Stimulated activated CD4-positive, alpha-beta T cell treated with anti-CD3 and anti-CD28 coated beads, Interleukin-15, amount 100 ng/mL, for 1 hour (primary cell): ENCODE measurements at regions not wholly inside any gene's neighbourhood (a gene's known extent, or its start where the extent isn't known, plus 50 kb on each side); places are given as distances from the start of the nearest gene placed in this dataset.

Experiments
- DNase-seq, 2 donors: peaks; one replicate each; pipeline ENCODE4 v3.0.0-alpha.2; 2020; ENCODE audit warnings: low read depth in 1 of 2, low spot score in 1 of 2

DNA sequence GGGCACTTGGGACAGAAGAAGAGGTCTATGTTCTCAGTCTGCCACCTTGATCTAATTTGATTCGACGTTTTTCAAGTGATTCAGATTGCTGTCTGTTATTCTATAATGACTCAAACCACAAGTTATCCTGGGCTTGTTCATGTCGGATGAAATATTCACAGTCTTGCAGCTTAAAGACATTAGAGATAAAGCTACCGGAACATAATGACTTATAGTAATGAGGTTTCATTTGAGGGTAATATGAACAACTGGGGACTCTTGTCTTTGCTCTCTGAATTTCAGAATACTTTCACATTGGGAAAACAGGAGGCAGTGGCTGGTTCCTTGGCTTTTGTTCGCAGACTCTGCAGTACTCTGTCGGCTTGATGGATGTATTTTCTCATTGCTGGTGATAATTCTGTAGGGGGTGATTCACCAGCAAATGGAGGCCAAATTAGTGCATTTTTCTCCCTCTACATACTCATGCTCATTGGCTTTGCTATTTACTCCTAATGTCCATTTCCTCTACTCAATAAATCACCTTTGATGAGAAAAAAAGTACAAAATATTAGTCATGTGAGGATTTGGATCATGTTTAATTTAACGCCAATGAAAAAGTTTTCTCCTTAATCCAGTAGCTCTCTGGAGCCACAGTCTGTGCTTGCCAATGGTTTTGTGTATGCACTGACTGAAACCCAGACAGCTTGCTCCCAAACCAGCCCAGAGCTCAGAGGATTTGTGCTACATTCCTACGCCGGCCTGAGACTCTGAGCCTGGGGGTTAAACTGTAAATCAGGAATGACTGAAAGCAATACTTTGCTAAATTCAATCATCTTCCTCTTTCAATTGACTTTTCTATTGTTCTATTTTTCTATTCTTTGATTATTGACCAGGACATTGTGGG is 154.7 kb upstream of the ANKH start:
- DNase-seq = no peak

DNA sequence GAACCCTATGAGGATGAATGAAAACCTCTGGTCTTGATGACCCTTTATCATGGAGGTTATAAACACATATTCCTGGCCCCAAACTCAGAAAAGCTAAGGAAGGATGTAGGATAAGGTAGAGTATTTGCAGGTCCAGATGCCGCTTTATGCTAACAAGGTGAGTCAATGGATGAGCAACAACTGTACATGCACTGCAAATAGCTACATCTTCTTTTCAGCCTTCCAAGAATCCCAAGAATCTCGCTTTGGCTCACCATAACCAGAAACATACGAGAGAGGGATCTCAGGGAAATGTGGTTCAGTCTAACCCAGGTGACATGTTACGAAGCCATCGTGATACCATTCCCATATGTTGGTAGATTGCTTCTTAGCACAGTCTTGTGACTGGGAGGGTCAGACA is 152.3 kb upstream of the ANKH start:
- DNase-seq = no peak

DNA sequence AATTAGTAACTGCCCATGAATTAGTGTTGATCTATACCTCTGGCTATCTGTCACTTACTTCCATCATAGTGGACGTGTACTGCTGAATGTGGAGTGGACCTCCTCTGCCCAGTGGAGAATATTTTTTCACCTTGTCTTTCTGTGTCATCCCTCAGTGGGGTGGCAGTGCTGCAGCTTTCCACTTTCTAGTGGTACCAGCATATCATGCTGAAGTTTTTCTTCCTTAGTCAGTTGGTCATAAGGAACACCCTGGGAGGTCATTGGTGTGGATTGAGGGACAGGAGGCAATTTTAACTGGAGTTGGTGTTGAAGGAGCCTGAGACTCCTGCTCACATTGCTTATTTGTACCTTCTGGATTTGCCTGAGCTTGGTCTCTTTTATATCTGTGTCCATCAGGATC is 151.7 kb upstream of the ANKH start:
- DNase-seq = no peak

DNA sequence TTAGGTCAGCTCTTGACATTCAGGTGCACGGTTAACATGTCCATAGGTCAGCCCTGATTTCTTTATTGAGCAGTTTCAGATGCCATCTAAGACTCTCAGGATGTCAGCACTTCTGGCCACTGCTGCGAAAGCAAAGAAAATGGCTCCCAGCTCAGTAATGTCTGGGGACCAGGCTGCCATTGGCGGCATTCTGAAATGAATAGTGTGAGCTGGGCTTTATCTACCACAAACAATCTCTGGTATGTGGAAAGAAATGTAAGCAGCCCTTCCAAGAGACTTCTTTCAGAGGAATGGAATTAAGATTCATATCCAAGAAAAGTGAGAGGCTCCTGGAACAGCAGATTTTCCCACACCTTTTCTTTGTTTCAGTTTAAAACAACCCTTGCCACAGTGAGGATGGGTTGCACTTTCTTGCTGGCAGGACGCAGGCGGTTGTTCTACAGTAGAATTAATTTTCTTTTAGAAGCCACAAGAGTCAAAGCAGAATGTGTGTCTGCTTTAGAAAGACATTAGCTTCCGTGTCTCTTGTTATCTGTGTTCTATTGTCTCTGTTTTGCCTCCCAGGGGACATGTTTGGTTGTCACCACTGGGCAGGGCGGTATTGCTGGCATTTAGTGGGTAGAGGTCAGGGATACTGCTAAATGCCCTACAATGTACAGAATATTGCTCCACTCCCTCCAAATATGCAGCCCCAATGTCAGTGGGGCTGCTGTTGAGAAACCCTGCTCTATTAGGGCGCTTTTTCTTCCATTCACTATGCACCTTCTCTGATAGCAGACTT is 149.9 kb upstream of the ANKH start:
- DNase-seq = no peak

DNA sequence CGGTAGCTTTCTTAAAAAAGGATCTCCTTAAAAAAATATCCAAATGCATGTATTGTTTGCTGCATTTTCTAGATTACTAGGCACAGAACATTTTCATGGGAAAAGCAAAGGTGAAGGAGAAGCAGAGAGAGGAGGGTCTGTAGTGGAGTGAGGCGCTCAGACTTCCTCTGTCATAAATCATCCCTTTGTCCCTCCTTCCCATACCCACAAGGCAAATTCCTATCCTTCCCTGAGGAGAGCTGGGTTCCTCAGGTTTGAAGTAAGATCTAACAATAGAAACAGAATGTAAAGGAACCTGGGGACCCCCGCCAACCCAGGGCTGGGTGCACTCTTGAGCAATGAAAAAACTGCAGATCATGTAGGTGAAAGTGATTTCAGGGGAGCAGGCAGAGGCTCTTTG is 149.2 kb upstream of the ANKH start:
- no peak for DNase-seq

DNA sequence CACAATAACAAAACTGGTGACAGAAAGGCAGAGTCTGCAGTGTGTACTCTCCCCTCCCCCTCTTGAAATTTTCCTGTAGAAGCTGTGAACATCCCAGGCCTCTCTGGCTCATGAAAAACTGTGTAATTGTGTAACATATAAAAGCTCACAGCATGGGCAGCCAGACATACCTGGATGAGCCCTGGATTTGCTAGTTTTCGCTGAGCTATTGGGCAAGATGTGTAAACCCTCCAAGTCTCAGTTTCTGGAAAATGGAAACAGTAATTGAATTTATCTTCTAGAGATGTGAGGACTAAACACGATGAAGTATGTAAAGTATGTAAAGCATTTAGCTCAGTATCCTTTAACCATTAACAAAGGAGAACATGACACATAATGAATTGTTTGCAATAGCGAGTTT is 143.2 kb upstream of the ANKH start:
- no peak for DNase-seq

DNA sequence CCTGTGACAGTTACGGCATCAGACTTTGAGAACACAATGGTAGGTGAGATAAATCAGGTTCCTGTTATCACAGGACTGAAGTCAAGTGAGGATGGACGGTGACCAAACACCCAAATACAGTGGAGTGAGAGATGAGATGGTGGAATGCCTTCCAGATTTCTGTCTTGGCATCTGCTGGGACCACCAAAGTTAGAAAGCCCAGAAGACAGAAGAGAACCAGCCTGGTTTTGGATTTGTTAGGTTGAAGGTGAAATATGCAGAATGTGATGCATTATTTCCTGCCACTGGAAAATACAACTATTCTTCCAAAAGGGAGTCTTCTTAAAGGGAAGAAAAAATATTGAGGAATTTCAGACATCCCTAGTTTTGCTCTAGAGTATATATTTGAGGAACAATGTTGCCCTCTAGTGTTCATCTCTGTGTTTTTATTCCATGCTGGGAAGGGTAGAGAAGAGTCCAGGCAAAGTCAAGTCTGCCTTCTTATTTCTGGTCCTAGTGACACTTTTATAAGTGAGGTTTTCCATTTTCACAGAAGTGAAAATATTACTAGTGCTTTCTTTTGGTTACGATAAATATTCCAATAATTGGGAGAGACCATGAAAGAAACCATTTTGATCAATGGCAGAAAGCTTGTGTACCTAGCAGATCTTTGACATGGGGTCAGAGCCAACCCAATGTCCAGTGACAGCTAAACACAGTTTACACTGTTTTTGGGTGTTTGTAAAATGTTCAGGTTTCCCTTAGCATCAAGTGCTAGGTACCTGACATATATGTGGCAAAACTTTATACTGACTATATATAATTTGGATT is 142.3 kb upstream of the ANKH start:
- no peak for DNase-seq

DNA sequence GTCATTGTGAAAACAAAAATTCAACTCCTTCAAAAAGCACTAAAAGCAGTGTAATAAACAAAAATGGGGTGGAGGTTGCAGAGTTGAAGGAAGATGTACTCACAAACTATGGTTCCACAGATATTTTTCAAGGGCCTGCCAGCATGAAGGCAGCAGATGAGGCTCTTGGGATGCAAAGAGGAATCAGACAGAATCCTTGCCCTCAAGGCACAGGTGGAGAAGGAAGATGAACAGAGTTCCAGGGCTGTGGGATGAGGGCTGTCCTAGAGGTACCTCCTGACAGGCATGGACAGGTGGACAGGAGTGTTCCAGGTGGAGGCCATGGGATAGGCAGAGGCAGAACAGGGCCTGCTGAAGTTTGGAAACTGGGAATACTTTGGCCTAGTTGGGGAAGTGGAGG is 140.5 kb upstream of the ANKH start:
- no peak for DNase-seq

DNA sequence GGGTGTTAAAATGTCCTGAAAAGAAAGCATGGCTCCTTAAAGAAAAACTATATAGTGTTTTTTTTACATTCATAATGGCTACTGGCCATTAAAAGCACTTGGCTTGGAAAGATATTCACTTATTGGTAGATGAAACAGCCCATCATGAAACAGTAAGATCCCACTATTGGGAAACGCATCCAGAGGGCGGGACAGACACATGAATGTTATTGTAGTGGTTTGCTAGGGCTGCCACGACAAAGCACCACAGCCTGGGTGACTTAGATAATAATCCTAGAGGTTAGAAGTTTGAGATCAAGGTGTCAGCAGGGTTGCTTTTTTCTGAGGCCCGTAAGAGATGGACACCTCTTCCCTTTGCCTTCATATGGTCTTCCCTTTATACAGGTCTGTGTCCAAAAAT is 139.4 kb upstream of the ANKH start:
- no peak for DNase-seq

DNA sequence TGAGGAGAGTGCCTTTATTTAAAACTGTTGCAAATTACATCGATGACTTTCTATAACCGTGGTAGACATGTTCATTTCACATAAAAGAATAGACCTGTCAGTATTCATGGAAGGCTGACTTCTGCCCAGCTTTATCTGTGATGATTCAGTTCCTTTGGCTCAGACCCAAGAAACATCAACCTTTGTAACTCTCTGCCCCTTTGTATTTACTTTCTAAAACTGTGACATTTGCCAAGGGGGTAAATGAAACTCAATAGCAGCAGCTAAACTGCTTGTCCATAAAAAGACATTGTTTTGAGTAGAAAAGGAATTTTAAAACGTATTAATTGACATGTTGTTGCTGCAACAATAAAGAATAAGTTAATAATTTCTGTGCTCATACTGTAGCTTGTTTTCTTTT is 137.8 kb upstream of the ANKH start:
- DNase-seq = no peak

DNA sequence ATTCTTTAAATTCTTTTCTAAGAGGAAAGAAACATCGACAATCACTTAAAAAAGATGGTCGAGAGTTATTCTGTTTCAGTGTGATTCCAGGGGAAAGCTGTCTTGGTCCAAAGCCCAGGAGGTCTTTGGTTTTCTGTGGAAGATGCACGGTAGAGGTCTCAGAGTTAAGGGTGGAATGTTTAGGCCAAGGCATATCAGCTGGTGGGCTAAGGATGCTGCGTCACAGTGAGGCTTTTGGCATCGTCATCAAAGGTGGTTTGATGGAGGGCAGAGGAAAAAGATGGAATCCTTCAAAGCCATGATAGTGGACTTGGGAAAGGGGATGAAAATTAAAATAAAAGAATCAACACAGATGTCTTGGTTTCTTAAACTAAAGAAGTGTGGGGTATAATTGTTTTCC is 137.3 kb upstream of the ANKH start:
- DNase-seq = no peak

DNA sequence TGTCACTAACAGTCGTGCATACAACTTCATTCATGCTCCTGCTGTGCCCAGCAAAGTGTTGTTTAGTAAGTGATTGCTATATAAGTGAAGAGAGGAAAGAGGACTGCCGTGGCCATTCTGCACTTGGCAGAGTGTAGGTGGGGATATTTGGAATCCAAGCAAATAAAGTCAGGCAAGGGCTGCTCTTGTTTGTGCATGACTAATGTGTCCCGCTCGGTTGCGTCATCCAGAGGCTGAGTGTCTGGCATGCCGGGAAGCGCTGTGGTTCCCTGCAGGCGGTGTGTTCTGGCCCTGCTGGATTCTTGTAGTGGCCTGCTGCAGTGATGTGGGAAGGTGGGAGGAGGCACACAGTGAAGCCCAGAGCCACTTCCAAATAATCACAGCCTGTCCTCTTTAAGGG is 136.9 kb upstream of the ANKH start:
- DNase-seq = no peak

DNA sequence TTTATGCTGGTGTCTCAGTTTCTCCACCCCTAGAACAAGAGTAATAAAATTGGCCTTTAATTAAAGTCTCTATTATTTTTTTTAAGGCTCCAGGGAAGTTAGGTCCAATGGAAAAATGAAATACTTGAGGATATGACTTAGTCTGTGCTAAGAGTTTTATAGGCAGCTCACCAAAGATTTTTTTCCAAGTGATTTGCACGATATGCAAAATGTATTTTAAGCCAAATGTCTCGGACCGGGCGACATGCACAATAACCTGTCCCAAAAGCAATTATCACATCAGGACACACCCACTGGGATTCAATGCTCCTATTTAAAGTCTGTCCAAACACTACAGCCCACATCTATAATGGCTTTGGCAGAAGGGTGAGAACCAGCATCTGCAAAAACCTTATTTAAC is 136.1 kb upstream of the ANKH start:
- no peak for DNase-seq

DNA sequence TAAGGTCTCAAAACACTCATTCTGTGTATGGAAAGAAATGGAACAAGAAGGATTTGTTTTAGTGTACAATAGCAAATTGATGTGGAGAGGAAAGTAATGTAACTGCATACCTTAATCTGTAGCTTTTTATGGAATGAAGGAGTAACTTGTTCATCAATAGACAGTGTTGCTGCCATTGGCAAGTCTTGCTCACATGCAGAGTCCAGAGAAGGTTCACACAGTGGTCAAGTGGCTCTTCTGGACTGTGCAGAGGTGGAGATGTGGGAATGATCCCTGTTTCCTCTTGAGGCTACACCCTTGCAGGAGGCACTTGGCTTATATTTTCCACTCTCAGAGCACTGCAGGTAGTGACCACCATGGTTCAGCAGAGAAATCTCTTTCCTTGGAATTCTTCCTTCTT is 132.9 kb upstream of the ANKH start:
- DNase-seq = no peak

DNA sequence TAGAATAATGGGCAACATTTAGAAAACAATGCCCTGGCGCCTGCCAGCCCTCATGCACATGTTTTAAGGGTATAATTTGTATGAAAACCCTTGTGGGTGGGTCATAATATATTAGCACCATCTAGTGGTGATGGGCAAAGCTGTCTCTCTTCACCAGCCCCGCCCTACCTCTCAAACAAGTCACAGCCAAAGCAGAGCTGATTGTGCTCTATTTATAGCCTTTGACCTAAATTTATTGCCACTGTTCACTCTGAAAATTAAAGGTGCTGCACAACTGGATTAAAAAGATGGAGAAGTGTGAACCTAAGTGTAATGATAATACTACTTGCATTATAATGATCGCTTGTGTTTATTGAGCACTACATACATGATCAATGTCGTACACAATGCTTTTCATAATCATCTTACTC is 131.9 kb upstream of the ANKH start:
- DNase-seq = peak in 1 of 2 donors; percentile 23

DNA sequence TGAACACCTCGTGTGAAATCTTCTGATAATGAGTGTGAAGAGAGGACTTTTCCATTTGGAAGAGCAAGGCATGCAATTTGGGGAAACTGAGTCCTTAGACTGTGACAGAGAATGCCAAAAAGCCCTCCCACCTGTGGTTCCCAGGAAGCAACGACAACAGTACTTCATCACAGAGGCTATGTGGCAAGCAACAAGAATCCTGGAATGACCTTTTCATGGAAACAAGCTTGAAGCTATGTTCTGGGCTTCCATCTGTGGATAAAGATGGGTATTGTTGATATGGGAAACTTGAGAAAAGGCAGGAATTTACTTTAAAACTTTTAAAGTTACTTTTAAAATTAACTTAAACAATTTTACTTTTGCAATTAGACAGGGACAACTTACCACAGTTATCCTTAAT is 131.2 kb upstream of the ANKH start:
- DNase-seq = no peak

DNA sequence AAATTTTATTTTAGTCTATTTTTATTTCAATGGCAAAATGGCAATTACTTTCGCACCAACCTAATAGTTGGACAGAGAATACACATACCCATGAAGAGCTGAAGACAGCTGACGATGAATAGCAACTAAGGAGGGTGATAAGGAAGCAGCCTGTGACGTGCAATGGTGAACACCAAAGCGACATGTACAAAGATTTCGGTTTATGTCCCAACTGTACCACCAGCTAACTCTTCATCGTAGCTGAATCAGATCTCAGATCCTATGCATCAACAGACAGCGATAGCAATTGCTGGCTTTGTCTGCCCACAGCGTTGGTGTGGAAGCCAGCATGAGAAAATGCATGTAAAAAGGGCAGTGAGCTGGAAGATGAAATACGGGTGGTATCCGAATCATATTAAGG is 130.6 kb upstream of the ANKH start:
- no peak for DNase-seq

DNA sequence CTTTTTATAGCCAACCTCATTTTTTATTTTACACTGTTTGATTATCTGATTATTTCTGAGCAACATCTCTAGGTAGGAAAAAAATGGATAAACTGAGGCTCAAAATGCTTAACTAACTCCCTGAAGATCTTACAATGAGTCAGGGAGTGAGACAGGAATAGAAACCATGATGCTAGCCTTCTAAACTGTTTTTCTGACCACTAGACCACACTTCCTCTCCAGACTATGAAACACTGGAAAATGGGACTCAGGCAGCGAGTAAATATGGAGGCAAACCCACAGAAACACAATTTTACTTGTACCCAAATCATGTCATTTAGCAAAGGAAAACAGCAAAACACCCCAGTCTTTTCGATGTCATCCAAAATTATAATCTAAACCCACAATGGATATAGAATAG is 129.9 kb upstream of the ANKH start:
- no peak for DNase-seq

DNA sequence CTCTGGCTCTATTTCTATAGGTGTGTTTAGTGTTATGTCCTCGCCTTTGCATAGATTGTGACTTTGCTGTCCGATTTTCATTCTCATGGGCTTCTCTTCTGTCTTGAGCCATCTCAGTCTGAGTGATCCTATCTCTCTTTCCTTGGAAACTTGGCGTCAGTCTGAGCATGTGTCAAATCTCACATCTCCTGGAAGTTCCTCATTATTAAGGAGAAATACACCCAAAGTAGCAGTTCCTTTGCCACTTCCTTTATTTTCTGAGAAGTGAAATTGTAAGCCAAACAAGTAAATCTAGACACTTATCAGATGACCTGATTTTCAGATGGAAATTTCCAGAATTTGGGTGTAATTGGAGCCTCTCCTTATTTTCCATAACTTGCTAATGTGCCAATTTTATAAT is 126.9 kb upstream of the ANKH start:
- DNase-seq = no peak

DNA sequence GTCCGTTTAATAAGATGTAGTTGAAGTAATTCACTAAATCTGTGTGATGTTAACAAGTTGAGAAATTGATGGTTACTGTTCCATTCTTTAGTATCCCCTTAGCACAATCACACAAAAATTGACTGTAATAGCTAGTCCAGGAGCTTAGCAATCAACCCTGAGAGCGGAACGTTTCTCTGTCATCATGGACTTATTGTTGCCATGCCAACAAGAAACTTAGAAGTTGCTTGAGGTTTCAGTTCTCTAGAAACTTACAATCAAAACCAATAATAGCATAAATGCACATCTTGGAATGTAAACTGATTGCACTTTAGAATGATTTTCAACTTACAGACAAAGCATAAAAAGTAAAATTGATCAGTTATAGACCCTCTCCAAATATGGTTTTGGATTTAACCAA is 125.4 kb upstream of the ANKH start:
- no peak for DNase-seq

DNA sequence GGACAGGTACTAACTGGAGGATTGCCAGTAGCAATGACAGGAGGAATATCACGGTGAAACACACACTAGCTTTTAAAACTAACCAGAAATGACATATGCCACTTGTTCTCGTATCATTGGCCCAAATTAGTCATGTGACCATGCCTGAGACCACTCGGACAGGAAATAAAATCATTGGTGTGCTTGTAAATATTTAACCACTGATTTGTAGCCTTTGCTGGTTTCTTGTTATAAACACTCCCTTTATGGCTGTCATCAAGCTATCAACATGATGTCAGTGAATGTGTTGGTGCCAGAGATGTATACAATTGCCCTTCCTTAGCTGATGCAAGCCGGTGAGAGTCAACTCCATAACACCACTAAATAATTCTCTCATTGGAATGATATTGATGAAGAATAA is 123.7 kb upstream of the ANKH start:
- no peak for DNase-seq
